Heart right ventricle (tissue), 16 donors: ENCODE measurements at regions not wholly inside any gene's neighbourhood (a gene's known extent, or its start where the extent isn't known, plus 50 kb on each side); places are given as distances from the start of the nearest gene placed in this dataset.

ENCODE experiments used
- ATAC-seq, 8 donors: fragments of 200-7000 bp; cut with Tn5 transposase; one replicate each; pipeline ENCODE4 v1.9.1; 2020; ENCODE audit warnings: mild to moderate bottlenecking in 8 of 8, moderate library complexity in 8 of 8, moderate number of reproducible peaks in 1 of 8
- DNase-seq, 2 donors: peaks; one replicate each; pipeline ENCODE4 v3.0.0-alpha.2; 2020
- H3K27ac ChIP-seq, 10 donors: fragments of 200-600 bp; sonication (generic) in 2 of 10; one replicate each; pipeline versions ENCODE4 v1.5.0 to v1.8.0; 2020 to 2022; ENCODE audit warnings: mild to moderate bottlenecking in 3 of 10
- H3K27me3 ChIP-seq, 7 donors: fragments of 200-600 bp; one replicate each; pipeline ENCODE4 v1.8.0; 2021 to 2022; ENCODE audit warnings: mild to moderate bottlenecking in 2 of 7
- H3K36me3 ChIP-seq, 9 donors: fragments of 200-600 bp; sonication (generic) in 1 of 9; one replicate each; pipeline versions ENCODE4 v1.5.0 to v1.8.0; 2020 to 2022; ENCODE audit warnings: mild to moderate bottlenecking in 2 of 9
- H3K4me1 ChIP-seq, 9 donors: fragments of 200-600 bp; sonication (generic) in 1 of 9; one replicate each; pipeline versions ENCODE4 v1.5.0 to v1.8.0; 2020 to 2022; ENCODE audit warnings: mild to moderate bottlenecking in 4 of 9
- H3K4me3 ChIP-seq, 10 donors: fragments of 200-600 bp; sonication (generic) in 2 of 10; one replicate each; pipeline versions ENCODE4 v1.5.0 to v1.8.0; 2020 to 2022; ENCODE audit warnings: mild to moderate bottlenecking in 7 of 10, moderate library complexity in 2 of 10
- H3K9me3 ChIP-seq, 11 donors: fragments of 200-600 bp in 10 of 11; sonication (generic) in 2 of 11; one replicate each; pipeline versions ENCODE4 v1.5.0 to v1.8.0; 2013 to 2022; ENCODE audit warnings: mild to moderate bottlenecking in 2 of 11, control low read depth in 1 of 11, moderate library complexity in 1 of 11
- CTCF ChIP-seq, 9 donors: fragments of 200-600 bp; sonication (generic) in 2 of 9; IDR thresholded peaks; one replicate each; pipeline versions ENCODE4 v1.5.0 to v1.8.0; 2021 to 2022; ENCODE audit warnings: antibody characterized with exemption in 9 of 9, mild to moderate bottlenecking in 5 of 9, moderate library complexity in 1 of 9
- WGBS, 2 donors: extraction: QIAGEN DNeasy Blood & Tissue Kit; methylation state at CpG; one replicate each; pipeline ENCODE4 v1.1.7; 2013; ENCODE audit warnings: inconsistent platforms in 1 of 2; 5-methylcytosine and 5-hydroxymethylcytosine counted together
- intact Hi-C, 10 donors: fragments of 100-400 bp; cut with DNase I; formaldehyde crosslinking; loops; one replicate each; pipeline versions ENCODE4 v1.11.1 to v1.14.2; 2022
- donor health status: Arrhythmogenic right ventricular cardiomyopathy.
- donor health status: ischemic (EF 13 %, LVEDD 7.1; RV severe dilation, severe dysfunction).
- donor health status: healthy with polysubstance abuse.
- donor health status: DM: no; HTN: yes; CAD: no.
- donor health status: DM: no; HTN: no; CAD: no.
- donor health status: ischemic (EF 25% LVEDD 6.9; RV normal size, moderate dysfunction).
- donor health status: ischemic (EF 25% LVEDD 5.7; RV mildly dilated, moderate dysfunction).
- donor health status: healthy.
- donor health status: DM: yes; HTN: yes; CAD: no.
- donor health status: Ischemic cardiomyopathy.
- donor health status: ischemic (EF 35%, LVEDD 5.7; RV mildly dilated, moderate dysfunction).
- donor health status: nonischemic (EF 11% LVEDD 7.7; RV severe dilation, severe dysfunction).
- donor health status: DM: yes; HTN: yes; CAD: no.
- donor health status: PGD.
- donor health status: ischemic (EF 29% LVEDD 5.4; RV normal size, mild dysfunction).
- donor health status: nonischemic (EF 23%, LVEDD 6.1; RV moderate dilation, normal function).

- H3K4me3 ChIP-seq = no peak overlapping the region
- peaks cover 8 to 17% (median 15%) of the 10 kb centered on the region in 9 donors for H3K4me1 ChIP-seq
- no peak for DNase-seq
- H3K9me3 ChIP-seq = no peaks in the 10 kb centered on the region
- no peaks in the 10 kb centered on the region for H3K36me3 ChIP-seq
- peaks cover 0 to 70% (median 51%) of the 10 kb centered on the region in 7 donors for H3K27me3 ChIP-seq
- no peak for TF ChIP-seq CTCF (IDR thresholded peaks at IDR 0.05)
- intact Hi-C loops = no loop called here
- H3K27ac ChIP-seq = no peak overlapping the region
- ATAC-seq = no peak
These were observed 93.1 kb downstream of the INHBB start for GRCh38 chr2:120439067-120439368.

GRCh38 chr2:120439637-120440384 lies 93.9 kb downstream of the INHBB start:
- WGBS, 2 donors = 90 to 95% methylated on average over 19 of the region's 19 CpGs
- ATAC-seq (no peak), DNase-seq (no peak)

GRCh38 chr2:120440521-120441350 lies 94.8 kb downstream of the INHBB start:
- DNase-seq (no peak), ATAC-seq (no peak)
- H3K9me3 ChIP-seq = no peaks in the 10 kb centered on the region
- H3K27ac ChIP-seq = no peak overlapping the region
- H3K4me3 ChIP-seq = no peak overlapping the region
- no peaks in the 10 kb centered on the region for H3K36me3 ChIP-seq
- WGBS, 2 donors = 91 to 93% methylated on average over 17 of the region's 17 CpGs
- H3K4me1 ChIP-seq = peaks cover 8 to 17% (median 15%) of the 10 kb centered on the region in 9 donors
- TF ChIP-seq CTCF (IDR thresholded peaks at IDR 0.05) = no peak
- intact Hi-C loops = loop anchor here in 1 of 10 donors (5.0 kb wide), 1 partner anchor 98 kb away; no protein-coding TSS in a partner anchor
- peaks cover 0 to 71% (median 51%) of the 10 kb centered on the region in 7 donors for H3K27me3 ChIP-seq

More at GRCh38 chr2:120439637-120440384, 93.9 kb downstream of the INHBB start:
- TF ChIP-seq CTCF (IDR thresholded peaks at IDR 0.05) = no peak
- intact Hi-C loops = loop anchor here in 1 of 10 donors (5.0 kb wide), 1 partner anchor 98 kb away; no protein-coding TSS in a partner anchor
- Histone ChIP-seq H3K36me3 (no peaks in the 10 kb centered on the region), H3K27me3 (peaks cover 0 to 73% (median 51%) of the 10 kb centered on the region in 7 donors), H3K4me3 (no peak overlapping the region), H3K4me1 (peaks cover 8 to 17% (median 15%) of the 10 kb centered on the region in 9 donors), H3K27ac (no peak overlapping the region), H3K9me3 (no peaks in the 10 kb centered on the region)

- Histone ChIP-seq H3K4me3 (no peak overlapping the region), H3K36me3 (no peaks in the 10 kb centered on the region), H3K27ac (no peak overlapping the region), H3K4me1 (peaks cover 8 to 17% (median 15%) of the 10 kb centered on the region in 9 donors), H3K9me3 (no peaks in the 10 kb centered on the region), H3K27me3 (peaks cover 0 to 71% (median 51%) of the 10 kb centered on the region in 7 donors)
- DNase-seq = no peak
- intact Hi-C loops = loop anchor here in 1 of 10 donors (5.0 kb wide), 1 partner anchor 99 kb away; no protein-coding TSS in a partner anchor
- no peak for ATAC-seq
- 54 to 65% methylated on average over 9 of the region's 9 CpGs for WGBS, 2 donors
- no peak for TF ChIP-seq CTCF (IDR thresholded peaks at IDR 0.05)
These were observed 95.4 kb downstream of the INHBB start for GRCh38 chr2:120441351-120441700.
